Vagina (tissue), 2 donors: ENCODE measurements at regions not wholly inside any gene's neighbourhood (a gene's known extent, or its start where the extent isn't known, plus 50 kb on each side); places are given as distances from the start of the nearest gene placed in this dataset.

Experiments
- DNase-seq, 2 donors: peaks; one replicate each; pipeline ENCODE4 v3.0.0-alpha.2; 2017; ENCODE audit errors: extremely low spot score in 2 of 2
- H3K27ac ChIP-seq: fragments of 200-600 bp; sonication (generic); one replicate; pipeline ENCODE4 v1.5.1; 2019
- H3K27me3 ChIP-seq: fragments of 200-600 bp; sonication (generic); one replicate; pipeline ENCODE4 v1.5.1; 2019
- H3K36me3 ChIP-seq, 2 donors: fragments of 200-600 bp; sonication (generic); one replicate each; pipeline ENCODE4 v1.5.1; 2017 to 2019
- H3K4me1 ChIP-seq: fragments of 200-600 bp; sonication (generic); one replicate; pipeline ENCODE4 v1.5.1; 2019
- H3K4me3 ChIP-seq, 2 donors: fragments of 200-600 bp; sonication (generic); 1 replicate in 1 of 2; 2 replicates in 1 of 2; pipeline ENCODE4 v1.5.1; 2016 to 2019
- H3K9me3 ChIP-seq: fragments of 200-600 bp; sonication (generic); one replicate; pipeline ENCODE4 v1.5.1; 2019
- POLR2A ChIP-seq, 2 donors: fragments of 450-650 bp; IDR thresholded peaks; one replicate each; pipeline ENCODE4 v1.6.1; 2017; ENCODE audit warnings: antibody characterized with exemption in 2 of 2, mild to moderate bottlenecking in 2 of 2, moderate library complexity in 2 of 2
- POLR2AphosphoS5 ChIP-seq, 2 donors: sonication (generic); formaldehyde crosslinking; IDR thresholded peaks; one replicate each; pipeline ENCODE4 v1.9.0; 2017; ENCODE audit warnings: antibody characterized with exemption in 2 of 2, mild to moderate bottlenecking in 2 of 2, low read depth in 1 of 2; ENCODE audit not compliant: insufficient read depth in 1 of 2
- intact Hi-C: fragments of 100-400 bp; cut with DNase I; formaldehyde crosslinking; loops from one replicate; pipeline ENCODE4 v1.15.1; 2023
- TF ChIP-seq, protein P1 (sequence below), 3 experiments: fragments of 450-650 bp in 2 of 3; fragments of 200-600 bp in 1 of 3; sonication (generic) in 1 of 3; IDR thresholded peaks; one replicate each; pipeline ENCODE4 v1.5.1; 2017 to 2019; ENCODE audit warnings: antibody characterized with exemption in 3 of 3, mild to moderate bottlenecking in 2 of 3, moderate library complexity in 2 of 3

DNA sequence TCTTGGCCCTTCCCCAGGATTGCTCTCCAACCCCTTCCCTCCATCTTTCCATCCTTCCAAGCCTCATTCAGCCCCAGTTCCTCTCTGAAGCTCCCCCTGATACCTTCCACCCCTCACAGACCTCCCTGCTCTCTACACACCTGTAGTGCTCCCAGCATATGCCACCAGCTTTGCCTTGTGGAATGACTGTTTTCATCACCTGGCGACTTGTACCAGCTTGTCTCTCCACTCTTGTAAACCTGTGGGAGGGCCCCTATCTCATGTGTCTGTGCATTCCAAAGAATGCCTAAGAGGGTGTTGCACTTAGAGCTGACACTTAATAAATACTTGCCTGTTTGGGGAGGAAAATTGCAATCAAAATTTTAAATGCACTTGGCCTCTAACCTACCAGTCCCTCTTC lies 198.7 kb downstream of the BCL11A start:
- Histone ChIP-seq H3K36me3 (no peaks in the 10 kb centered on the region), H3K9me3 (no peaks in the 10 kb centered on the region), H3K4me3 (no peak overlapping the region), H3K27me3 (no peaks in the 10 kb centered on the region), H3K27ac (peak overlapping the region; percentile 36), H3K4me1 (peaks cover 6% of the 10 kb centered on the region)
- intact Hi-C loops = no loop called here
- DNase-seq = peak; percentile 82 to 95
- TF ChIP-seq POLR2A (IDR thresholded peaks at IDR 0.05) (no peak), POLR2AphosphoS5 (IDR thresholded peaks at IDR 0.05; ENCODE audit: insufficient read depth in 1 of 2, low read depth in 1 of 2) (peak in 1 of 2 donors; percentile 66)
- TF ChIP-seq, protein P1, sequence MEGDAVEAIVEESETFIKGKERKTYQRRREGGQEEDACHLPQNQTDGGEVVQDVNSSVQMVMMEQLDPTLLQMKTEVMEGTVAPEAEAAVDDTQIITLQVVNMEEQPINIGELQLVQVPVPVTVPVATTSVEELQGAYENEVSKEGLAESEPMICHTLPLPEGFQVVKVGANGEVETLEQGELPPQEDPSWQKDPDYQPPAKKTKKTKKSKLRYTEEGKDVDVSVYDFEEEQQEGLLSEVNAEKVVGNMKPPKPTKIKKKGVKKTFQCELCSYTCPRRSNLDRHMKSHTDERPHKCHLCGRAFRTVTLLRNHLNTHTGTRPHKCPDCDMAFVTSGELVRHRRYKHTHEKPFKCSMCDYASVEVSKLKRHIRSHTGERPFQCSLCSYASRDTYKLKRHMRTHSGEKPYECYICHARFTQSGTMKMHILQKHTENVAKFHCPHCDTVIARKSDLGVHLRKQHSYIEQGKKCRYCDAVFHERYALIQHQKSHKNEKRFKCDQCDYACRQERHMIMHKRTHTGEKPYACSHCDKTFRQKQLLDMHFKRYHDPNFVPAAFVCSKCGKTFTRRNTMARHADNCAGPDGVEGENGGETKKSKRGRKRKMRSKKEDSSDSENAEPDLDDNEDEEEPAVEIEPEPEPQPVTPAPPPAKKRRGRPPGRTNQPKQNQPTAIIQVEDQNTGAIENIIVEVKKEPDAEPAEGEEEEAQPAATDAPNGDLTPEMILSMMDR (IDR thresholded peaks at IDR 0.05) = no peak

- peak; percentile 16 to 40 for DNase-seq
- Histone ChIP-seq H3K27ac (peak overlapping the region; percentile 36), H3K36me3 (no peaks in the 10 kb centered on the region), H3K9me3 (no peaks in the 10 kb centered on the region), H3K4me1 (peaks cover 6% of the 10 kb centered on the region), H3K27me3 (no peaks in the 10 kb centered on the region), H3K4me3 (no peak overlapping the region)
- intact Hi-C loops = no loop called here
- TF ChIP-seq POLR2AphosphoS5 (IDR thresholded peaks at IDR 0.05; ENCODE audit: insufficient read depth in 1 of 2, low read depth in 1 of 2) = no peak
- TF ChIP-seq, protein P1 (IDR thresholded peaks at IDR 0.05) = no peak
- no peak for TF ChIP-seq POLR2A (IDR thresholded peaks at IDR 0.05)
Measured at GRCh38 chr2:60353863-60354262, 199.6 kb downstream of the BCL11A start.

- H3K36me3 ChIP-seq = no peaks in the 10 kb centered on the region
- peaks cover 6% of the 10 kb centered on the region for H3K4me1 ChIP-seq
- no peaks in the 10 kb centered on the region for H3K27me3 ChIP-seq
- intact Hi-C loops = no loop called here
- TF ChIP-seq, protein P1 (IDR thresholded peaks at IDR 0.05) = no peak
- TF ChIP-seq POLR2A (IDR thresholded peaks at IDR 0.05) (no peak), POLR2AphosphoS5 (IDR thresholded peaks at IDR 0.05; ENCODE audit: insufficient read depth in 1 of 2, low read depth in 1 of 2) (no peak)
- H3K4me3 ChIP-seq = no peak overlapping the region
- no peak overlapping the region for H3K27ac ChIP-seq
- DNase-seq = peak; percentile 19 to 27
- H3K9me3 ChIP-seq = no peaks in the 10 kb centered on the region
Measured at GRCh38 chr2:60353406-60353800, 200.1 kb downstream of the BCL11A start.

- no peaks in the 10 kb centered on the region for H3K27me3 ChIP-seq
- DNase-seq = peak; percentile 82 to 85
- H3K4me1 ChIP-seq = peaks cover 6% of the 10 kb centered on the region
- intact Hi-C loops = no loop called here
- H3K4me3 ChIP-seq = no peak overlapping the region
- no peak overlapping the region for H3K27ac ChIP-seq
- H3K9me3 ChIP-seq = no peaks in the 10 kb centered on the region
- H3K36me3 ChIP-seq = no peaks in the 10 kb centered on the region
- TF ChIP-seq, protein P1 (IDR thresholded peaks at IDR 0.05) = no peak
Measured at GRCh38 chr2:60352491-60353405, 200.7 kb downstream of the BCL11A start.

- H3K36me3 ChIP-seq = no peaks in the 10 kb centered on the region
- H3K4me1 ChIP-seq = peaks cover 6% of the 10 kb centered on the region
Measured at GRCh38 chr2:60351802-60352201, 201.7 kb downstream of the BCL11A start.

More at GRCh38 chr2:60351802-60352201, 201.7 kb downstream of the BCL11A start:
- Histone ChIP-seq H3K9me3 (no peaks in the 10 kb centered on the region), H3K27ac (no peak overlapping the region), H3K27me3 (no peaks in the 10 kb centered on the region), H3K4me3 (no peak overlapping the region)
- peak; percentile 49 to 78 for DNase-seq
- intact Hi-C loops = no loop called here
- TF ChIP-seq, protein P1 (IDR thresholded peaks at IDR 0.05) = no peak
- TF ChIP-seq POLR2A (IDR thresholded peaks at IDR 0.05) = no peak
- no peak for TF ChIP-seq POLR2AphosphoS5 (IDR thresholded peaks at IDR 0.05; ENCODE audit: insufficient read depth in 1 of 2, low read depth in 1 of 2)
